RWPE1 (cell line): ENCODE measurements at regions not wholly inside any gene's neighbourhood (a gene's known extent, or its start where the extent isn't known, plus 50 kb on each side); places are given as distances from the start of the nearest gene placed in this dataset.
"Not testable (repeated sequence)": the region's sequence is repeated elsewhere in the genome, so short reads cannot be mapped to it uniquely, and the experiment has no call there.

Source experiments
- CTCF ChIA-PET: fragments of 350-600 bp; sonication (Branson Sonifier 250); formaldehyde crosslinking; extraction: SDS; loops from one replicate; lab custom pipeline; 2021; lab: Yijun Ruan, JAX
- POLR2A ChIA-PET: fragments of 400-600 bp; formaldehyde crosslinking; extraction: SDS; loops from one replicate; lab custom pipeline; 2020; ENCODE audit warnings: antibody characterized with exemption; ENCODE audit not compliant: low non-redundant PET; lab: Yijun Ruan, JAX
- DNase-seq: peaks from one replicate; pipeline ENCODE4 v3.0.0; 2012; ENCODE audit warnings: low spot score
- H3K27ac ChIP-seq: fragments of 450-650 bp; 2 replicates; pipeline ENCODE4 v1.5.1; 2017
- CTCF ChIP-seq: fragments of 450-650 bp; conservative IDR thresholded peaks from 2 replicates; pipeline ENCODE4 v1.5.1; 2017; ENCODE audit warnings: low read depth, mild to moderate bottlenecking

DNA sequence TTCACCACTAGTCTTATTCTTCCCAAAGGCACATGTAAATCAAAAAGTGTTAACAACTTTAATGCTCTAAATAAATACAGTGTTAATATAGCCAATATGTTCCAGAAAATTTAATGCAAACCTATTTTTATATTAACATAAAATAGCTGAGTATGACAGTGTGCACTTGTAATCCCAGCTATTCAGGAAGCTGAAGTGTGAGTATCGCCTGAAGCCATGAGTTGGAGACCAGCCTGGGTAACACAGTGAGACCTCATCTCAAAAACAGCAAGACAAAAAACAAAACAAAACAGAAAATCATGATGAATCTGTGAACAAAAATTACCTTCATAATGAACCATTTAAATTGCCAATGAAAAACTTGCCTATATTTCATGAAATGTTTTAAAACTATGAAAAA lies 798.9 kb downstream of the SLC6A15 start:
- CTCF ChIA-PET, result interaction anchor here (0.6 kb wide), 1 partner anchor 301 kb away, joined by 3 read pairs; no protein-coding TSS in a partner anchor
- DNase-seq, result no peak
- TF ChIP-seq CTCF, result no peak

GRCh38 chr12:84103886-84104285 lies 808.7 kb downstream of the SLC6A15 start:
- POLR2A ChIA-PET, H3K27ac ChIP-seq, CTCF ChIA-PET, DNase-seq: not testable (repeated sequence)

More for the DNA sequence above, 798.9 kb downstream of the SLC6A15 start:
- no peak overlapping the region for H3K27ac ChIP-seq
- POLR2A ChIA-PET, result no interaction called here

- DNase-seq, H3K27ac ChIP-seq, POLR2A ChIA-PET, CTCF ChIA-PET: not testable (repeated sequence)
Measured at GRCh38 chr12:84101963-84102362, 810.6 kb downstream of the SLC6A15 start.

DNA sequence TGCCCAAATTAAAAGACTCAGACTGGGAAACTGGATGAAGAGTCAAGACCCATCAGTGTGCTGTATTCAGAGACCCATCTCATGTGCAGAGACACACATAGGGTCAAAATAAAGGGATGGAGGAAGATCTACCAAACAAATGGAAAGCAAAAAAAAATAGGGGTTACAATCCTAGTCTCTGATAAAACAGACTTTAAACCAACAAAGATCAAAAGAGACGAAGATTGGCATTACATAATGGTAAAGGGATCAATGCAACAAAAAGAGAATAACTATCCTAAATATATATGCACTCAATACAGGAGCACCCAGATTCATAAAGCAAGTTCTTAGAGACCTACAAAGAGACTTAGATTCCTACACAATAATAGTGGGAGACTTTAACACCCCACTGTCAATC lies 813.0 kb downstream of the SLC6A15 start:
- DNase-seq, H3K27ac ChIP-seq, POLR2A ChIA-PET, CTCF ChIA-PET: not testable (repeated sequence)

DNA sequence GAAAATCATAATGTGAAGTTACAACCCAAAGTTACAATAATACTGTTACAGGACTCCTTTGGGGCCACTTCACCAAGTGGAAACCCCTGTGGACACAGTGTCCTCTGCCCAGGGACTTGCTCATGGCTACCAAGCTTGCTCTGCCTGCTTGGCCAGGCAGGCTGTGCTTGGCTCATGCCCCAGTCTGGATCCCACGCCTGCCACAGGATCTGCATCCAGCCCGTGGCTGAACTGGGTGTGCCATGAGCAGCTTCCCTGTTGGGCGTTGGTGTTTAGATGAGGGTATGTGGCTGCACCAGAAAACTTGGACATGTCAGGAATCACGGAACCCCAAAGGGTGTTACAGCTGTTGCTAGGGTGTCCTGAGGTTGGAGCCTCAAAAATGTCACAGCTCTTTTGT lies 820.9 kb downstream of the SLC6A15 start:
- no peak overlapping the region for H3K27ac ChIP-seq
- ChIA-PET POLR2A (no interaction called here), CTCF (no interaction called here)
- DNase-seq, result no peak
- TF ChIP-seq CTCF, result no peak

DNA sequence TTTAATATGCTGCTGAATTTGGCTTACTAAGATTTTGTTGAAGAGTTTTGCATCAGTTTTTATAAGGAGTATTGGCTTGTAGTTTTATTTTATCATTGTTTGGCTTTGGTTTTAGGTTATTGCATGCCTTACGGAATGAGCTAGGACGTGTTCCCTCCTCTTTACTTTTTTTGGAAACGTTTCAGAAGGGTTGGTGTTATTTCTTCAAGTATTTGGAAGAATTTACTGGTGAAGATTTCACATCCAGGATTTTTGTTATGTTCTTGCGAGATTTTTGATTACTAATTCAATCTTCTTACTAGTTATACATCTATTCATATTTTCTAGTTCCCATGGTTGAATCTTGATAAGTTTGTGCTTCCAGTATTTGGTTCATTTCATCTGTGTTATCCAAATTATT lies 823.2 kb downstream of the SLC6A15 start:
- H3K27ac ChIP-seq, result no peak overlapping the region
- TF ChIP-seq CTCF, result no peak
- ChIA-PET CTCF (no interaction called here), POLR2A (no interaction called here)
- DNase-seq, result no peak

GRCh38 chr12:84085046-84085445 lies 827.6 kb downstream of the SLC6A15 start:
- DNase-seq, result no peak
- TF ChIP-seq CTCF, result no peak
- H3K27ac ChIP-seq, result no peak overlapping the region
- ChIA-PET POLR2A (no interaction called here), CTCF (no interaction called here)

GRCh38 chr12:84079626-84080025 lies 833.0 kb downstream of the SLC6A15 start:
- no peak overlapping the region for H3K27ac ChIP-seq
- no peak for DNase-seq
- POLR2A ChIA-PET, result no interaction called here
- CTCF ChIA-PET, result interaction anchor here (0.5 to 0.6 kb wide), 2 partner anchors 130 to 461 kb away, joined by 3 read pairs; no protein-coding TSS in a partner anchor
- no peak for TF ChIP-seq CTCF
